ENCODE measurements at regions not wholly inside any gene's neighbourhood (a gene's known extent, or its start where the extent isn't known, plus 50 kb on each side); places are given as distances from the start of the nearest gene placed in this dataset.

GRCh38 chr15:54884312-54884711 lies 312.4 kb downstream of the RSL24D1 start:
- TF ChIP-seq MYC (IDR thresholded peaks at IDR 0.05; ENCODE audit: low read depth, low read length) (no peak), POLR2A (IDR thresholded peaks at IDR 0.05; ENCODE audit: extremely low read depth, insufficient read length) (no peak), CTCF (IDR thresholded peaks at IDR 0.05; ENCODE audit: low read depth, low read length) (no peak), MAX (IDR thresholded peaks at IDR 0.05; ENCODE audit: low read depth, low read length) (no peak)
- DNase-seq (ENCODE audit: low read depth) = peak; percentile 17
- no peak overlapping the region for H3K4me3 ChIP-seq (ENCODE audit: low read depth, low read length)

- TF ChIP-seq CTCF (IDR thresholded peaks at IDR 0.05; ENCODE audit: low read depth, low read length) (no peak), MAX (IDR thresholded peaks at IDR 0.05; ENCODE audit: low read depth, low read length) (no peak), POLR2A (IDR thresholded peaks at IDR 0.05; ENCODE audit: extremely low read depth, insufficient read length) (no peak), MYC (IDR thresholded peaks at IDR 0.05; ENCODE audit: low read depth, low read length) (no peak)
- no peak for DNase-seq (ENCODE audit: low read depth)
- no peak overlapping the region for H3K4me3 ChIP-seq (ENCODE audit: low read depth, low read length)
Observed at GRCh38 chr15:54859982-54860381, 336.8 kb downstream of the RSL24D1 start.

- no peak overlapping the region for H3K4me3 ChIP-seq (ENCODE audit: low read depth, low read length)
- no peak for TF ChIP-seq MAX (IDR thresholded peaks at IDR 0.05; ENCODE audit: low read depth, low read length)
- no peak for TF ChIP-seq MYC (IDR thresholded peaks at IDR 0.05; ENCODE audit: low read depth, low read length)
- no peak for TF ChIP-seq POLR2A (IDR thresholded peaks at IDR 0.05; ENCODE audit: extremely low read depth, insufficient read length)
- no peak for TF ChIP-seq CTCF (IDR thresholded peaks at IDR 0.05; ENCODE audit: low read depth, low read length)
- DNase-seq (ENCODE audit: low read depth) = no peak
Observed at GRCh38 chr15:54854667-54855066, 342.1 kb downstream of the RSL24D1 start.

- DNase-seq (ENCODE audit: low read depth) = no peak
- TF ChIP-seq POLR2A (IDR thresholded peaks at IDR 0.05; ENCODE audit: extremely low read depth, insufficient read length) (no peak), CTCF (IDR thresholded peaks at IDR 0.05; ENCODE audit: low read depth, low read length) (no peak), MAX (IDR thresholded peaks at IDR 0.05; ENCODE audit: low read depth, low read length) (no peak), MYC (IDR thresholded peaks at IDR 0.05; ENCODE audit: low read depth, low read length) (no peak)
- H3K4me3 ChIP-seq (ENCODE audit: low read depth, low read length) = no peak overlapping the region
Observed at GRCh38 chr15:54850101-54850500, 346.6 kb downstream of the RSL24D1 start.

- no peak for TF ChIP-seq POLR2A (IDR thresholded peaks at IDR 0.05; ENCODE audit: extremely low read depth, insufficient read length)
- TF ChIP-seq CTCF (IDR thresholded peaks at IDR 0.05; ENCODE audit: low read depth, low read length) = no peak
- no peak for TF ChIP-seq MAX (IDR thresholded peaks at IDR 0.05; ENCODE audit: low read depth, low read length)
- no peak for TF ChIP-seq MYC (IDR thresholded peaks at IDR 0.05; ENCODE audit: low read depth, low read length)
- no peak for DNase-seq (ENCODE audit: low read depth)
- H3K4me3 ChIP-seq (ENCODE audit: low read depth, low read length) = no peak overlapping the region
Observed at GRCh38 chr15:54843006-54843405, 353.7 kb downstream of the RSL24D1 start.

Data from NB4 (cell line).